ENCODE measurements at regions not wholly inside any gene's neighbourhood (a gene's known extent, or its start where the extent isn't known, plus 50 kb on each side); places are given as distances from the start of the nearest gene placed in this dataset.
"Not testable (repeated sequence)": the region's sequence is repeated elsewhere in the genome, so short reads cannot be mapped to it uniquely, and the experiment has no call there.

- no peak for DNase-seq (ENCODE audit: low spot score)
These were observed 1465.7 kb upstream of the DIAPH2 start for GRCh38 chrX:95218976-95219375.

GRCh38 chrX:95248386-95248785, 1436.3 kb upstream of the DIAPH2 start:
- DNase-seq (ENCODE audit: low spot score): no peak

GRCh38 chrX:95290455-95290854, 1394.2 kb upstream of the DIAPH2 start:
- no peak for DNase-seq (ENCODE audit: low spot score)

- no peak for DNase-seq (ENCODE audit: low spot score)
These were observed 1393.1 kb upstream of the DIAPH2 start for GRCh38 chrX:95291561-95291960.

DNA sequence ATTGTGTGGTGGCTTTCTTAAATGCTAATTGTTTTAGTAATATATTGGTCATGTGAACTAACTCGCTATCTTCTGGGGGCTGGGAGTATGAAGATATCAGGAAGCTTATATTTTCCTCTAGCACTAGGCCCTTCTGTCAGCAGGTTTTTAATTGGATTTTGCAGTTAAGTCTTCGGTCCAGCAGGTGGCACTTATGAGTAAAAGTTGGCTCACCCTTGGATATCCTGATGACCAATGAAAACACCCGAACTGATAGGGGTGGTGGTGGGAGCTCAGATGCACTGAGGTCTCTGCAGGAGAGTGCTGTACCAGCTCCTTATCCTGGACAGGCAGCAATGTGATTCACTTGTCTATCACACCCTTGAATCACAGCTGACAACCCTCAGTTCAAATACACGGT, 1365.8 kb upstream of the DIAPH2 start:
- DNase-seq (ENCODE audit: low spot score): no peak

DNA sequence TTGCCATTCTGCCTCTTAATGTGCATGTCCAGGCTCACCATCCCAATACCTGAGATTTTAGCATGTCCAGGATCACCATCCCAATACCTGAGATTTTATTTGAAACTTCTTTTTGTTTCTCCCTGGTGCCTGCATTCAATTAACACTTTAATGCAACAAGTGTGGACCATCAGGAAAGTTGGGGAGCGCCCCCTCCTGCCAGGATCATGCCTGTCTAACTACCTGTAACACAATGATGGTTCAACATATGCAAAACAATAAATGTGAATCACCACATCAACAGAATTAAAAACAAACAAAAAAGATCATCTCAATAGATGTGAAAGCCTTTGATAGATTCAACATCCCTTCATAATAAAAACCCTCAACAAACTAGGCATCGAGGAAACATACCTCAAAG, 1359.5 kb upstream of the DIAPH2 start:
- no peak for DNase-seq (ENCODE audit: low spot score)

GRCh38 chrX:95330292-95330691, 1354.3 kb upstream of the DIAPH2 start:
- DNase-seq (ENCODE audit: low spot score): no peak

- DNase-seq (ENCODE audit: low spot score): no peak
These were observed 1352.1 kb upstream of the DIAPH2 start for GRCh38 chrX:95332530-95332929.

GRCh38 chrX:95346856-95347255, 1337.8 kb upstream of the DIAPH2 start:
- DNase-seq (ENCODE audit: low spot score): no peak

GRCh38 chrX:95350774-95351488, 1333.7 kb upstream of the DIAPH2 start:
- DNase-seq (ENCODE audit: low spot score): no peak

DNA sequence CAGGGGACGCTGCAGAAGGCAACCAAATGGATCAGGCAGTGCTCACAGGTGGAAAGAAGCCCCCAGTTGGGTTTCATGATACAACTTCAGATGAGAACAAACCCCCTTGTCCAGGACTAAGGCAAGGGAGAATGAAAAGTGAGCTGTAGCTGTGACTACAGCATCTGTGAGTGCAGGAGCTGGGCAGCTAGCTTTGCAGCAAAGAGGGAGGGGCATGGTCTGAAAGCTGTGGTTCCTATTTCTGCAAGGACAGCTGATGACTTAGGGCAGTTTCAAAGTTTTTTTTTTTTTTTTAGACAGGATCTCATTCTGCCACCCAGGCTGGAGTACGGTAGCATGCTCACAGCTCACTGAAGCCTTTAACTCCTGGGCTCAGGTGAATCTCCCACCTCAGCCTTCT, 1317.4 kb upstream of the DIAPH2 start:
- DNase-seq (ENCODE audit: low spot score): no peak

DNA sequence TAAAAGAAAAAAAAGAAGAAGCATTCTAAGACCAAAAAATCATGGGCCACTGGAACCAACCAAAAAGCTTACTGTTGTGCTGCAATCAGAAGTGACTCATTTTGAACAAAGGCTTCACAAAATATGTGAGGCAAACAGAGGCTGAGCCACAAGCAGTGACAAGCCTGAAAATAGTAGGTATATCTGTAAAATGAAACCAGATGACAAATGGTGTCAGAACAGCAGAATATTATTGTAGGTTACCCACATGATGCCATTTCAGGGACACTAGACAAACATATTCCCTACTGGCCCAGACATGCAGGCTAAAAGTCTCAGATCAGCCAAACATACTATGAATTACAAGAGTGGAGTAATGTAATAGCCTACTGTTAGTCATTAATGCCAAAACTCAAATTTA, 1301.8 kb upstream of the DIAPH2 start:
- no peak for DNase-seq (ENCODE audit: low spot score)

- no peak for DNase-seq (ENCODE audit: low spot score)
These were observed 1300.9 kb upstream of the DIAPH2 start for GRCh38 chrX:95383778-95384177.

GRCh38 chrX:95427389-95427788, 1257.3 kb upstream of the DIAPH2 start:
- no peak for DNase-seq (ENCODE audit: low spot score)

- DNase-seq (ENCODE audit: low spot score): peak; percentile 0
These were observed 1249.4 kb upstream of the DIAPH2 start for GRCh38 chrX:95435198-95435597.

DNA sequence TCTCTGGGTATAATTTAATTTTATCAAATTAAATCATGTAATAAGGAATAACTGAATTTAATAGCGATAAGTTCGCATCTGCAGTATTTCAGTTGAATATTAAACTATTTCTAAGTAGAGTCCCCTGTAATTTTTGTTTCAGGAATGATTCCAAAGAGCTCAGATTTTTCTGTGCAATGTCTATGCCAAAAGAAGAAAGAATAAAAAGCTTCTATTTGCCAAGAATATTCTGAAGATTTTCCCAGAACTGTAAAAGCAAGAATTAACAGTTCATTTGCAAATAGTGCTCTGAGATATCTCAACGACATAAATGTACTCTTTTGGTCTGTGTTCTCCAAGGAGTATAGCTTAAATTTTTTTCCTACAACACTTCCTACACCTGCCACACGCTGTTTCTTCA, 1242.8 kb upstream of the DIAPH2 start:
- no peak for DNase-seq (ENCODE audit: low spot score)

- DNase-seq (ENCODE audit: low spot score): no peak
These were observed 1199.9 kb upstream of the DIAPH2 start for GRCh38 chrX:95484781-95485180.

GRCh38 chrX:95505721-95506120, 1178.9 kb upstream of the DIAPH2 start:
- DNase-seq (ENCODE audit: low spot score): no peak

DNA sequence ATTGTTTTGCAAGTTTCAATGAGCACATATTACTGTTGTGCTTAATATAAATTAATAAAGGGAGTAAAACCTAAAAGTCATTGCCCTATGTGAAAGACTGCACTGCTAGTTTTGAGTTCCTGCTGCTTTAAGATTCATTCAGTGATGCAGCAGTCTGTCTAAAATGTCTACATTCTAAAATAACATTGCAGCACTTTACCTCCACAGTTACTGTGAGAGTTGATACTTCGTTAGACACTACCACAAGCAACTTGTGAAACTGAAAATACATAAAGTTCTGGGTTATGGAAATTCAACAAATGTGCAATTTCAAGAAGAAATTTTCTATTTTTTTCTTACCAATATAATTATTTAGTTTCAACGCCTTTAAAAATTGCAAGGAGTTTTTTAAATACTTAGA, 1175.2 kb upstream of the DIAPH2 start:
- DNase-seq (ENCODE audit: low spot score): no peak

GRCh38 chrX:95524018-95524417, 1160.6 kb upstream of the DIAPH2 start:
- DNase-seq (ENCODE audit: low spot score): not testable (repeated sequence)

- DNase-seq (ENCODE audit: low spot score): no peak
These were observed 1148.5 kb upstream of the DIAPH2 start for GRCh38 chrX:95536111-95536510.

GRCh38 chrX:95536661-95537060, 1148.0 kb upstream of the DIAPH2 start:
- DNase-seq (ENCODE audit: low spot score): no peak

DNA sequence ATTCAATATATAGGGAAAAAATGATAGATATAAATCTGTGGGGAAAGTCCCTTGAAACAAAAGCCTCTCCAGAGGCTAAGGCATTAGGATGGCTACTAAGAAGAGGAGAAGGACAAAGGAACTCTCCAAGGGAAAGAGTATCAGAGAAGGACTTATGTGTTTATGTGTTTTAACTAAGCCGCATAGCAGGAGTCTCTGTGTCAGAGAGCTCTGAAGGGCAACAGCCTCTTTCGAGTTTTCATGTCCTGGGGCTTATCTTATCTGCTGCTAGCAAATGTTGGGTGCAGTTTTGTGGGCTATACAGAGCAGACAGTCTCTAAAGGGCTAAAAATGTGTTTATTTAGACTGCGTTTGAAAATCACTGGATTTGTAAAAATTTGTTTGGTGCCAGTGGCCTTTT, 1145.6 kb upstream of the DIAPH2 start:
- no peak for DNase-seq (ENCODE audit: low spot score)

DNA sequence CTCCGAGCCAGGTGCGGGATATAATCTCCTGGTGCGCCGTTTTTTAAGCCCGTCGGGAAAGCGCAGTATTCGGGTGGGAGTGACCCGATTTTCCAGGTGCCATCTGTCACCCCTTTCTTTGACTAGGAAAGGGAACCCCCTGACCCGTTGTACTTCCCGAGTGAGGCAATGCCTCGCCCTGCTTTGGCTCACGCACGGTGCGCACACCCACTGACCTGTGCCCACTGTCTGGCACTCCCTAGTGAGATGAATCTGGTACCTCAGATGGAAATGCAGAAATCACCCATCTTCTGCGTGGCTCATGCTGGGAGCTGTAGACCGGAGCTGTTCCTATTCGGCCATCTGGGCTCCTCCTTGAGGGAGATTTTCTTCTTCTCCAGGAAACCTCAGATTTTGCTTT, 1135.1 kb upstream of the DIAPH2 start:
- not testable (repeated sequence) for DNase-seq (ENCODE audit: low spot score)

DNA sequence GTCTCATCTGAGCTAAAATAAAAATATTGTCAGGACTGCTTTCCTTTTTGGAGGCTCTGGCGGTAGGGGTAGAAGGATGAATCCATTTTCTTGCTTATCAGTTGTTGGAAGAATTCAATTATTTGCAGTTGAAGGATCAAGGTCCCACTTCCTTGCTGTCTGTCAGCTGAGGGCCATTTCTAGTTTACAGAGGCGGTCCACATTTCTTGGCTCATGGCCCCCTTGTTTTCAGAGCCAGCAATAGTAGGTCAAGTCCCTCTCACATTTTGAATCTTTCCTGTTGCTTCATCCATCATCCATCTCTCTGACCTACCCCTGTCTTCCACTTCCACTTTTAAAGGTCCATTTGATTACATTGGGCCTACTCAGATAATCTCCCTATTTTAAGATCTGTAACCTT, 1099.3 kb upstream of the DIAPH2 start:
- no peak for DNase-seq (ENCODE audit: low spot score)
